Common myeloid progenitor, CD34-positive (primary cell): ENCODE measurements at regions not wholly inside any gene's neighbourhood (a gene's known extent, or its start where the extent isn't known, plus 50 kb on each side); places are given as distances from the start of the nearest gene placed in this dataset.
A peak's percentile ranks its signal among the peaks of the same experiment; 100 is the strongest.

Experiments
- CTCF ChIA-PET: fragments of 350-600 bp; sonication (Branson Sonifier 250); formaldehyde crosslinking; loops from one replicate; lab custom pipeline; 2021; ENCODE audit warnings: antibody characterized with exemption; lab: Charles Lee
- POLR2A ChIA-PET: fragments of 350-600 bp; sonication (Branson Sonifier 250); formaldehyde crosslinking; loops from one replicate; lab custom pipeline; 2021; ENCODE audit warnings: antibody characterized with exemption; lab: Charles Lee
- DNase-seq, 3 donors: peaks; one replicate each; pipeline versions ENCODE4 v3.0.0 to v3.0.0-alpha.2; 2013
- H3K27ac ChIP-seq, 2 experiments: 1 replicate in 1 of 2; 2 replicates in 1 of 2; pipeline ENCODE4 v1.7.0; 2013; ENCODE audit warnings: inconsistent platforms in 2 of 2, low read length in 2 of 2, mild to moderate bottlenecking in 2 of 2, low read depth in 1 of 2, moderate library complexity in 1 of 2; ENCODE audit not compliant: severe bottlenecking in 2 of 2, insufficient read depth in 1 of 2, poor library complexity in 1 of 2
- H3K27me3 ChIP-seq, 5 experiments: replicated peaks in 2 of 5; 1 replicate in 3 of 5; 2 replicates in 2 of 5; pipeline versions ENCODE4 v1.6.1 to v1.7.0; 2013; ENCODE audit warnings: low read length in 4 of 5, mild to moderate bottlenecking in 2 of 5, moderate library complexity in 2 of 5, inconsistent platforms in 1 of 5; ENCODE audit not compliant: insufficient read depth in 5 of 5, control insufficient read depth in 4 of 5
- H3K36me3 ChIP-seq, 4 experiments: 1 replicate in 2 of 4; 2 replicates in 2 of 4; pipeline versions ENCODE4 v1.6.1 to v1.7.0; 2013; ENCODE audit warnings: low read length in 3 of 4, control low read depth in 1 of 4, mild to moderate bottlenecking in 1 of 4; ENCODE audit not compliant: control insufficient read depth in 4 of 4, insufficient read depth in 4 of 4
- H3K4me1 ChIP-seq, 4 experiments: 1 replicate in 3 of 4; 2 replicates in 1 of 4; pipeline versions ENCODE4 v1.6.1 to v1.7.1; 2013; ENCODE audit warnings: low read length in 3 of 4, mild to moderate bottlenecking in 3 of 4, control low read depth in 1 of 4, inconsistent platforms in 1 of 4, moderate library complexity in 1 of 4; ENCODE audit not compliant: control insufficient read depth in 4 of 4, insufficient read depth in 4 of 4; ENCODE audit errors: control extremely low read depth in 1 of 4
- H3K4me3 ChIP-seq, 7 experiments: 1 replicate in 4 of 7; 2 replicates in 3 of 7; pipeline versions ENCODE4 v1.5.1 to v1.7.0; 2013; ENCODE audit warnings: mild to moderate bottlenecking in 7 of 7, low read length in 6 of 7, moderate library complexity in 6 of 7, inconsistent platforms in 2 of 7, low read depth in 2 of 7, control low read depth in 1 of 7; ENCODE audit not compliant: insufficient read depth in 4 of 7, control insufficient read depth in 1 of 7; ENCODE audit errors: extremely low read depth in 1 of 7
- H3K9me3 ChIP-seq, 5 experiments: 1 replicate in 4 of 5; 2 replicates in 1 of 5; pipeline versions ENCODE4 v1.6.1 to v1.7.1; 2013; ENCODE audit warnings: low read length in 4 of 5, mild to moderate bottlenecking in 2 of 5, inconsistent platforms in 1 of 5, low read depth in 1 of 5, moderate library complexity in 1 of 5; ENCODE audit not compliant: control insufficient read depth in 4 of 5, insufficient read depth in 2 of 5; ENCODE audit errors: control extremely low read depth in 1 of 5
- WGBS: methylation state at CpG from one replicate; pipeline ENCODE4 v1.1.5; 2013; ENCODE audit not compliant: insufficient coverage; 5-methylcytosine and 5-hydroxymethylcytosine counted together

DNA sequence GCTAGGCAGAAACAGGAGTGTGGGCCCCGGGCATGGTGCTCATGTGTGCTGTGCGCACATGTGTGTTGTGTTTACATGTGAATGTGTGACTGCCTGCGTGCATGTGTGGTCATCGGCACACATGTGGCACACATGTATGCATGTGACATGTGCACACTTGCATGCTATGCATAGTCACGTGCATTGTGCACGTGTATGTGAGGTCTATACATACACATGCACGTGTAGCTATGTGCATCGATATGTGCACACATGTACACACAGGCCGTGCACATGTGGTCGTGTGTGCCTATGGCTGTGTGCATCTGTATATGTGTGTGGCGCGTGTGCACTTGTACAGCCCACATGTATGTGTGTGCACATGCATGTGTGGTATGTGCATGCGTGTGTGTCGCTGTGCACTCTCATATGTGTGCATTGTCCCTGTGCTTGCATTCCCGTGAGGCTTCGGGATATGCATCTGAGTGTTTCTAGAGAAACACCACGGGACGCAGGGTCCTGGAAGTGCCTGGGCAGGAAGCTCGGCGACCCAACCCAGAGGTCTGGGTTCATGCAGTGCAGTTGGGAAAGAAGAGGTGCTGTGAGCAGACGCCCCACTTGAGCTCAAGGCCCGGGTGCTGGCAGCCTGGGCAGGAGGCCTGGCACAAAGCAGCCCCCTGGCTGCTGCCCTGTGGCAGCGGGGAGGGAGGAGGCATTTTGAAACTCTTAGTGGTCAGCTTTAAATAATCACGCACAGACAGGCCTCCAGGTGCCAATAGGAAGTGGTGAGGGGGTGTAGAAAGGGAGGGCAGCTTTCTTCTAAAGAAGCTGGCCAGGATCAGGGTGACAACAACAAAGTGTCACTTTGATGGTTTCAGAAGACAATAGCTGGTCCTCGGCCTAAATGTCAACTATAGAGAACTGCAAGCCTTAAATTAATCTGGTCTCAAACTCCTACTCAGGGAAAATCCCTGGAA is 410.0 kb upstream of the MGMT start:
- Histone ChIP-seq H3K9me3 (no peaks in the 10 kb centered on the region), H3K36me3 (no peaks in the 10 kb centered on the region), H3K4me3 (no peak overlapping the region), H3K27me3 (no peaks in the 10 kb centered on the region), H3K27ac (no peak overlapping the region), H3K4me1 (peaks cover 2 to 29% (median 25%) of the 10 kb centered on the region in 4 experiments)
- CTCF ChIA-PET, result interaction anchor here (1.2 to 3.7 kb wide), 4 partner anchors 11 to 259 kb away, joined by 3 to 14 read pairs (median 4); no protein-coding TSS in a partner anchor
- peak in 2 of 3 donors; percentile 25 to 41 for DNase-seq
- POLR2A ChIA-PET, result interaction anchor here (1.3 kb wide), 1 partner anchor 21 kb away, joined by 6 read pairs; no protein-coding TSS in a partner anchor
- 86% methylated on average over 18 of the region's 25 CpGs for WGBS

DNA sequence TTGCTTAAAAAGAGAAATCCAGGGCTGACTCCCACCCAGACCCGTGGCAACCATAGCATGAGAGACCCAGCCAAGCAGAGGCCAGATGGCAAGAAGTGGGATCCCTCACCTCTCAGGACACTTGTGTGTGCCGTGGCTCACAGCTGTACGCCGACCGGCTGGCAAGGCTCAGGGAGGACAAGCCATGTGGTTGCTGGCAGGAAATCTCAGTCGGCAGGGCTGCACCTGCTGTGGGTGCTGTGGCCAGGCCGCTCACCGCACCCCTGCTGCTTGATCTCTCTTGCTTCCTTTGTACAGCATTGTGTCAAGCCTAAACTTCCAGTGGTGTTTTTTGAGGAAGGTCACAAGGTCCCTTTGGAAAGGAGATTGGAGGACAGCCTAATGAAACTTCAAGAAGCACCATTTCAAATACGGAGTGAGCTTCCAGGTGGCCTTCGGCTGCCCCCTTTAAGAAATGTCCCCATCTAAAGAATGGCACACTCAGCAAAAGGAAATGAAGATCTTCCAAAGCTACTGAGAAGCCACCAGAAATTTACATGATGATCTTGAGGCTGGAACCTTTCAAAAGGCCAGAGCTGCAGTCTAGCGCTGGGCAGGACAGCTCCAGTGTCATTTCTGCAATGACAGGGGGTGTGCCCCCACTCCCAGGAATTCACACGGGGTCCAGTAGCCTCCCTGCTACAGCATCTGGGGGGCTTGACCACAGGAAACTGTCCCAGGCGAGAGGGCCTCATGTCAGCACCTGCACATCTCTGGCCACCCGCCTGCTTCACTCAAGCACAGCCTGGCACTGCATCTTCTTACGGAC is 409.0 kb upstream of the MGMT start:
- WGBS, result 28% methylated on average over 14 of the region's 15 CpGs
- Histone ChIP-seq H3K36me3 (no peaks in the 10 kb centered on the region), H3K4me1 (peaks cover 2 to 29% (median 25%) of the 10 kb centered on the region in 4 experiments), H3K9me3 (no peaks in the 10 kb centered on the region), H3K27ac (no peak overlapping the region), H3K4me3 (peak overlapping the region in 1 of 7 experiments; percentile 5), H3K27me3 (no peaks in the 10 kb centered on the region)
- ChIA-PET POLR2A (interaction anchor here (1.3 kb wide), 1 partner anchor 22 kb away, joined by 6 read pairs; no protein-coding TSS in a partner anchor), CTCF (interaction anchor here (0.7 to 3.7 kb wide), 6 partner anchors 10 to 258 kb away, joined by 3 to 14 read pairs (median 3); no protein-coding TSS in a partner anchor)
- peak; percentile 72 to 97 (median 96) for DNase-seq

DNA sequence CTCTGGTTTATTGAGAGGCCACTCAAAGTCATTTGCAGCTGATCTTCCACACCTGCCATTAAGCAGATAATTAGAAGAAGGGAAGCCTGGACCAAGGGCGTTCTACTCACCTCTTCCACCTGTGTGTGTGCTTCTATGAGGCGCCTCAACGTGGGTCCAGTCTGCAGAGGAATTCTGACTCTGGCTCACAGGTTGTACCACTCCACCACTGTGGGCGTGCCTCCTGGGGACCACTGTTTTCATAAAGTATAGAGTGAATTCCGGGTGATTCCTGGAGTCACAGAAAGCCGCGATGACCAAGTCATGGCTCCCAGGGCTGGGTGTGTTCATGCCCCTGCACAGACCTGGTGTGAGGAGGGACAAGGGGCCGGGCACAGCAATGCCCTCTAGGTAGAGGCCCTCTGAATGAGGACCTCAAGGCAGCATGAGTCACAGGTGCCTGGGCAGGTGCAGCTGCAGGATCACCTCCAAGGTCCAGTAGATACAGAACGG is 408.3 kb upstream of the MGMT start:
- Histone ChIP-seq H3K27ac (no peak overlapping the region), H3K4me1 (peaks cover 2 to 29% (median 25%) of the 10 kb centered on the region in 4 experiments), H3K27me3 (no peaks in the 10 kb centered on the region), H3K4me3 (no peak overlapping the region), H3K9me3 (peaks cover 0 to under 1% (median 0%) of the 10 kb centered on the region in 5 experiments), H3K36me3 (no peaks in the 10 kb centered on the region)
- ChIA-PET CTCF (interaction anchor here (0.9 to 1.2 kb wide), 2 partner anchors 9 to 15 kb away, joined by 3 read pairs; no protein-coding TSS in a partner anchor), POLR2A (no interaction called here)
- DNase-seq, result peak in 1 of 3 donors; percentile 7
- 91% methylated on average over 6 of the region's 9 CpGs for WGBS

DNA sequence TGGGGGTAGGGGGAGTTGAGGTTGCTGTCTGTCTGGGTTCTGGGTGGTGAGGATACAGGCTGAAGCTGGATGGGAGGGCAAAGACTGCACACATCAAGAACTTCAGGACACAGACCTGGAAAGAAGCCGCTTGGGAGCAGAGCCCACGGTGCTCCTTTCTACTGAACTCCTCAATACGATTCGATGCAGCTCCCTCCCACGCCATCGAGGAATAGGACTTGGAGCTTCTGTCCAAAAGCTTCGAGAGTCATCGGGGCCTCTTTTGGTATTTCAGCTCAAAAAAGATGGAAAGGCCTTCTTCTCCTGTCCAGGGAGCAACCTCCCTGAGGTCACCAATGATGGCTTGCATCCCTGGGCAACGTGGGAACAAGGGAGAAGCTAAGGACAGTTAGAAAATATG is 407.1 kb upstream of the MGMT start:
- H3K9me3 ChIP-seq, result peaks cover 0 to 5% (median 0%) of the 10 kb centered on the region in 5 experiments
- ChIA-PET CTCF (no interaction called here), POLR2A (no interaction called here)
- H3K4me3 ChIP-seq, result no peak overlapping the region
- H3K36me3 ChIP-seq, result no peaks in the 10 kb centered on the region
- H3K4me1 ChIP-seq, result peaks cover 2 to 29% (median 25%) of the 10 kb centered on the region in 4 experiments
- H3K27me3 ChIP-seq, result no peaks in the 10 kb centered on the region
- WGBS, result 99% methylated on average over 9 of the region's 9 CpGs
- H3K27ac ChIP-seq, result no peak overlapping the region
- no peak for DNase-seq

DNA sequence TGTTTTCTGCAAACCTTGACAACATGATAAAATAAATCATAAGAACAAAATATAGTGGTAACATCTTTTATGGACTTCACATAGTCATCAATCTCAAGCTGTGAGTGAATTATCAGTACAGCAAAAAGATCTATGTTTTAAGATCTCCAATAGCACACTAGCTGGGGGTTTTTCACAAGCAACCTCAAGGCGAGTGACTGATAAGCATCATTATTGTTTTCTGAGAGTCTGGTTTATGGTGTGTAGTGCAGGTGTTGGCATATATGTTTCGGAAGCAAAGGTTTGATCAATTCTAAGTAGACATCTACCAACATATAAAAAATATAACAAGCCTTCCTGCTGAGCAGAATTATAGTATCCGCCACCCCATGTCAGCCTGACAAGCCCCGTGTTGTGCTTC is 403.8 kb upstream of the MGMT start:
- ChIA-PET POLR2A (no interaction called here), CTCF (no interaction called here)
- no peaks in the 10 kb centered on the region for H3K27me3 ChIP-seq
- H3K36me3 ChIP-seq, result no peaks in the 10 kb centered on the region
- WGBS, result no CpG with 5 or more reads among the region's 4 CpGs
- peaks cover 0 to 12% (median 8%) of the 10 kb centered on the region in 4 experiments for H3K4me1 ChIP-seq
- DNase-seq, result no peak
- H3K27ac ChIP-seq, result no peak overlapping the region
- peaks cover 0 to 5% (median 0%) of the 10 kb centered on the region in 5 experiments for H3K9me3 ChIP-seq
- H3K4me3 ChIP-seq, result no peak overlapping the region

DNA sequence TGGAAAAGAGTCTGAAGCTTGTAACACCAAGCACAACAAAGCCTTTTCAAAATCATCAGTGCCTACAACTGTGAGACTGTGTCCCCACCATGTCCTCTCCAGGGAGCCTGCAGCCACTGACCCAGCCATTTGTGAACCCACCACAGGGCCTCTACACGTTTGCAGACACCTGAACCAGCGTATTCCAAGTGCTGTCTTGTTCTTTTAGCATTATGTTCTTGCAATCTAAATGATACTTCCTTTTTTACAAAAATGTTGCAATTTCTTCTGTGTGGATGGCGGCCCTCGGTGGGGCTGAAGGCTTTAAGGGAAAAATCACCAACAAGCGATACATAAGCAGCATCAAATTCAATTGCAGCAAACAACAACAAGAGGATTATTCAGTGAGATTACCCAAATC is 403.2 kb upstream of the MGMT start:
- Histone ChIP-seq H3K27me3 (no peaks in the 10 kb centered on the region), H3K27ac (no peak overlapping the region), H3K9me3 (peaks cover 0 to 5% (median 0%) of the 10 kb centered on the region in 5 experiments), H3K4me1 (peaks cover 0 to 5% (median 2%) of the 10 kb centered on the region in 4 experiments), H3K4me3 (no peak overlapping the region), H3K36me3 (no peaks in the 10 kb centered on the region)
- 90% methylated on average over 3 of the region's 5 CpGs for WGBS
- DNase-seq, result no peak
- POLR2A ChIA-PET, result no interaction called here
- CTCF ChIA-PET, result no interaction called here
